K562 (cell line): ENCODE measurements at regions not wholly inside any gene's neighbourhood (a gene's known extent, or its start where the extent isn't known, plus 50 kb on each side); places are given as distances from the start of the nearest gene placed in this dataset.

Source experiments
- ATAC-seq: fragments of 200-7000 bp; cut with Tn5 transposase; 3 replicates; pipeline ENCODE4 v1.9.1; 2020; ENCODE audit warnings: moderate library complexity
- BruUV-seq: library from RNA; stranded (reverse); fragments of 400-500 nt; replicated peaks from 2 replicates; lab custom pipeline; 2021; lab: Mats Ljungman, UMichigan
- CTCF ChIA-PET: fragments of 300-600 bp; formaldehyde crosslinking; extraction: SDS; loops from one replicate; lab custom pipeline; 2021; ENCODE audit warnings: low intra/inter-chr PET ratio; lab: Yijun Ruan, JAX
- POLR2A ChIA-PET: fragments of 300-600, 350-650 bp; sonication (Branson Sonifier 250); formaldehyde crosslinking; extraction: SDS; loops from one replicate; lab custom pipeline; 2021; ENCODE audit warnings: antibody characterized with exemption, inconsistent platforms; lab: Yijun Ruan, JAX
- DNase-seq, 4 experiments: peaks; one replicate each; pipeline versions ENCODE4 v3.0.0 to v3.0.0-alpha.2; 2011 to 2018; ENCODE audit warnings: low spot score in 3 of 4, mixed read lengths in 3 of 4; ENCODE audit errors: extremely low read depth in 1 of 4
- FAIRE-seq: peaks from 2 replicates; lab custom pipeline; 2011; peaks lifted over from hg19 to GRCh38; lab: Jason Lieb, UNC
- H2AFZ ChIP-seq: 2 replicates; pipeline ENCODE4 v1.6.0; 2011; ENCODE audit warnings: low read depth, low read length, control low read depth, inconsistent platforms
- H3K27ac ChIP-seq: fragments of 200-600 bp; 3 replicates; pipeline ENCODE4 v1.8.0; 2011; ENCODE audit warnings: low read depth, mild to moderate bottlenecking, control low read depth, inconsistent platforms, low read length, moderate library complexity, mixed read lengths; ENCODE audit errors: extremely low read depth
- H3K27me3 ChIP-seq, 2 experiments: fragments of 300-600 bp in 1 of 2; 2 replicates in 1 of 2; 3 replicates in 1 of 2; pipeline versions ENCODE4 v1.6.0 to v1.8.0; 2011; ENCODE audit warnings: inconsistent platforms in 2 of 2, low read length in 2 of 2, mild to moderate bottlenecking in 1 of 2, mixed read lengths in 1 of 2, moderate library complexity in 1 of 2; ENCODE audit not compliant: control insufficient read depth in 2 of 2, insufficient read depth in 2 of 2
- H3K36me3 ChIP-seq: fragments of 300-600 bp; 3 replicates; pipeline ENCODE4 v1.8.0; 2011; ENCODE audit warnings: mild to moderate bottlenecking, low read length, inconsistent platforms; ENCODE audit not compliant: control insufficient read depth, insufficient read depth
- H3K4me1 ChIP-seq, 2 experiments: fragments of 200-600 bp in 1 of 2; replicated peaks in 1 of 2; 2 replicates in 1 of 2; 3 replicates in 1 of 2; pipeline versions ENCODE4 v1.5.1 to v1.8.0; 2011; ENCODE audit warnings: inconsistent platforms in 2 of 2, low read length in 2 of 2, mild to moderate bottlenecking in 1 of 2, mixed read lengths in 1 of 2, moderate library complexity in 1 of 2; ENCODE audit not compliant: control insufficient read depth in 2 of 2, insufficient read depth in 2 of 2
- H3K4me2 ChIP-seq: 2 replicates; pipeline ENCODE4 v1.6.1; 2011; ENCODE audit warnings: low read length, control low read depth, inconsistent platforms, mixed read lengths; ENCODE audit not compliant: insufficient read depth
- H3K4me3 ChIP-seq: fragments of 200-600 bp; sonication (generic), shearing (Covaris generic); 2 replicates; pipeline ENCODE4 v1.5.1; 2016; ENCODE audit warnings: control low read depth, inconsistent platforms
- H3K79me2 ChIP-seq: fragments of 200-600 bp; 3 replicates; pipeline ENCODE4 v1.8.0; 2011; ENCODE audit warnings: low read length, inconsistent platforms; ENCODE audit not compliant: control insufficient read depth, insufficient read depth
- H3K9ac ChIP-seq, 2 experiments: 2 replicates each; pipeline versions ENCODE4 v1.6.0 to v1.6.1; 2011; ENCODE audit warnings: low read depth in 2 of 2, low read length in 2 of 2, control low read depth in 1 of 2, inconsistent platforms in 1 of 2, mild to moderate bottlenecking in 1 of 2, mixed read lengths in 1 of 2; ENCODE audit not compliant: insufficient read depth in 1 of 2
- H3K9me1 ChIP-seq: one replicate; pipeline ENCODE4 v1.6.0; 2011; ENCODE audit warnings: inconsistent platforms, mild to moderate bottlenecking, low read length, moderate library complexity; ENCODE audit not compliant: control insufficient read depth, insufficient read depth
- H3K9me3 ChIP-seq: replicated peaks from 2 replicates; pipeline ENCODE4 v1.5.1; 2011; ENCODE audit warnings: low read depth, low read length, inconsistent platforms; ENCODE audit not compliant: control insufficient read depth, insufficient read depth
- H4K20me1 ChIP-seq: replicated peaks from 2 replicates; pipeline ENCODE4 v1.6.1; 2011; ENCODE audit warnings: low read length, inconsistent platforms, mixed read lengths; ENCODE audit not compliant: control insufficient read depth, insufficient read depth
- DDX20 ChIP-seq: fragments of 450-650 bp; IDR thresholded peaks from 2 replicates; pipeline ENCODE4 v1.6.1; 2016; ENCODE audit warnings: missing genetic modification characterization, low read depth, mild to moderate bottlenecking, missing compliant biosample characterization, moderate library complexity
- DIDO1 ChIP-seq: fragments of 450-650 bp; IDR thresholded peaks from 2 replicates; pipeline ENCODE4 v1.6.1; 2016; ENCODE audit warnings: low read depth, missing biosample characterization, missing genetic modification characterization
- ETS2 ChIP-seq: IDR thresholded peaks from 2 replicates; pipeline ENCODE4 v1.6.1; 2016; ENCODE audit warnings: borderline replicate concordance, missing genetic modification characterization, mild to moderate bottlenecking, moderate library complexity, missing compliant biosample characterization; ENCODE audit not compliant: poor library complexity, severe bottlenecking
- ETV5 ChIP-seq: sonication (generic); formaldehyde crosslinking; IDR thresholded peaks from 2 replicates; pipeline ENCODE4 v1.4.0; 2020; ENCODE audit warnings: low read depth, mild to moderate bottlenecking, missing genetic modification reagents
- GTF3C2 ChIP-seq: IDR thresholded peaks from 3 replicates; pipeline ENCODE4 v1.6.1; 2011; ENCODE audit warnings: borderline replicate concordance, mild to moderate bottlenecking, moderate library complexity; ENCODE audit not compliant: insufficient read length; ENCODE audit errors: extremely low read depth
- NR2C1 ChIP-seq, 2 experiments: fragments of 450-650 bp; IDR thresholded peaks; 2 replicates each; pipeline ENCODE4 v1.6.1; 2017; ENCODE audit warnings: mild to moderate bottlenecking in 2 of 2, antibody characterized with exemption in 1 of 2, inconsistent platforms in 1 of 2, missing compliant biosample characterization in 1 of 2, missing genetic modification characterization in 1 of 2
- PHB2 ChIP-seq: fragments of 450-650 bp; IDR thresholded peaks from 2 replicates; pipeline ENCODE4 v1.6.1; 2017; ENCODE audit warnings: low read depth
- RBM17 ChIP-seq: fragments of 200-400 bp; formaldehyde crosslinking; IDR thresholded peaks from 2 replicates; pipeline ENCODE4 v1.6.1; 2017; ENCODE audit warnings: low read depth, mild to moderate bottlenecking, low read length, borderline replicate concordance
- RNF2 ChIP-seq: sonication (generic); IDR thresholded peaks from 2 replicates; pipeline ENCODE4 v1.6.1; 2016
- SAFB2 ChIP-seq: fragments of 200-400 bp; formaldehyde crosslinking; IDR thresholded peaks from 2 replicates; pipeline ENCODE4 v1.6.1; 2018; ENCODE audit warnings: borderline replicate concordance, low read length, low read depth, moderate library complexity; ENCODE audit not compliant: severe bottlenecking
- TBP ChIP-seq: optimal IDR thresholded peaks from 2 replicates; pipeline ENCODE3; 2011; ENCODE audit warnings: low read depth, low read length, improper control_type of control experiment
- ZBTB12 ChIP-seq: fragments of 250-450 bp; sonication (Bioruptor Pico); IDR thresholded peaks from 2 replicates; pipeline ENCODE4 v1.4.0; 2020
- ZMIZ1 ChIP-seq, 2 experiments: fragments of 150-350 bp in 1 of 2; IDR thresholded peaks; 2 replicates each; pipeline ENCODE4 v1.6.1; 2012 to 2016; ENCODE audit warnings: low read depth in 2 of 2, low read length in 2 of 2, mild to moderate bottlenecking in 1 of 2, moderate library complexity in 1 of 2
- ZNF512 ChIP-seq: IDR thresholded peaks from 2 replicates; pipeline ENCODE4 v1.6.1; 2016; ENCODE audit warnings: missing genetic modification characterization, missing compliant biosample characterization
- in situ Hi-C: fragments of 300-500 bp; cut with MboI; formaldehyde crosslinking; loops from 4 replicates; pipeline ENCODE4 v1.15.0; 2018; ENCODE audit warnings: inconsistent platforms, mixed read lengths
- intact Hi-C: fragments of 100-400 bp; cut with micrococcal nuclease; formaldehyde crosslinking; loops from 2 replicates; pipeline ENCODE4 v1.14.2; 2022

GRCh38 chr9:78783743-78784142 is 486.8 kb downstream of the PSAT1 start:
- Histone ChIP-seq H3K79me2 (no peaks in the 10 kb centered on the region), H3K27ac (no peak overlapping the region), H4K20me1 (no peaks in the 10 kb centered on the region), H3K9ac (no peak overlapping the region), H3K4me2 (no peak overlapping the region), H3K36me3 (no peaks in the 10 kb centered on the region), H2AFZ (no peak overlapping the region), H3K9me3 (no peaks in the 10 kb centered on the region), H3K4me1 (no peaks in the 10 kb centered on the region), H3K9me1 (no peaks in the 10 kb centered on the region), H3K4me3 (no peak overlapping the region), H3K27me3 (no peaks in the 10 kb centered on the region)
- ChIA-PET CTCF (no interaction called here), POLR2A (no interaction called here)
- in situ Hi-C loops (no loop called here), intact Hi-C loops (no loop called here)
- no peak for ATAC-seq
- DNase-seq: no peak
- FAIRE-seq: no peak
- BruUV-seq: no TSS peak
- TF ChIP-seq ETS2 (tag) (no peak), TBP (no peak), ZMIZ1 (IDR thresholded peaks at IDR 0.05; ENCODE audit: low read depth in 2 of 2, low read length in 2 of 2) (no peak), DDX20 (tag) (no peak), ETV5 (no peak), DIDO1 (tag) (no peak), SAFB2 (no peak), PHB2 (no peak), NR2C1 (IDR thresholded peaks at IDR 0.05) (no peak), NR2C1 (tag; IDR thresholded peaks at IDR 0.05) (no peak), RBM17 (no peak), ZBTB12 (CRISPR knock-in tag) (no peak), ZNF512 (tag) (no peak), RNF2 (no peak), GTF3C2 (no peak)
